Epithelial cell of proximal tubule (primary cell): ENCODE measurements at regions not wholly inside any gene's neighbourhood (a gene's known extent, or its start where the extent isn't known, plus 50 kb on each side); places are given as distances from the start of the nearest gene placed in this dataset.

Source experiments
- DNase-seq: peaks from one replicate; pipeline ENCODE4 v3.0.0-alpha.2; 2011; ENCODE audit warnings: low read depth
- H3K4me3 ChIP-seq: 2 replicates; pipeline ENCODE4 v1.5.1; 2011; ENCODE audit warnings: low read depth, mild to moderate bottlenecking, low read length
- TF ChIP-seq, protein P1 (sequence below): conservative IDR thresholded peaks from 2 replicates; pipeline ENCODE4 v1.5.1; 2012; ENCODE audit warnings: low read depth, mild to moderate bottlenecking, low read length

DNA sequence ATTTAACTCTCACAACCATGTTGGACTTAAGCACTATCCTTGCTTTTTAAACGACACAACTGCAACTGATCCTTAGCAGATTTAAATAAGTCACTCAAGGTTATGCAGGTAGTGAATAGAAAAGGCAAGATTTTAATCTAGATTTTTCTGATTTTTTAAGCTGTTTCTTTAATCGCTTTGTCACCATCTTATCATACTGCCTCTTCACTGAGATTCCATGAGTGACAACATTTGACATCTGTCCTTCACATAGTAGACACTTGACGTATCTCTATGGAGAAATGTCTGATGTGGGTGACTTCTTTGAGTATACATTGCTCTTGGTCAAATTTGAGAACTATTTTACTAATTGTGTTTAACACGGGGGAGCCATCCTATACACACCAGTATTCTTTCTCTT, 839.7 kb downstream of the GATA3 start:
- H3K4me3 ChIP-seq = no peak overlapping the region
- no peak for DNase-seq
- TF ChIP-seq, protein P1, sequence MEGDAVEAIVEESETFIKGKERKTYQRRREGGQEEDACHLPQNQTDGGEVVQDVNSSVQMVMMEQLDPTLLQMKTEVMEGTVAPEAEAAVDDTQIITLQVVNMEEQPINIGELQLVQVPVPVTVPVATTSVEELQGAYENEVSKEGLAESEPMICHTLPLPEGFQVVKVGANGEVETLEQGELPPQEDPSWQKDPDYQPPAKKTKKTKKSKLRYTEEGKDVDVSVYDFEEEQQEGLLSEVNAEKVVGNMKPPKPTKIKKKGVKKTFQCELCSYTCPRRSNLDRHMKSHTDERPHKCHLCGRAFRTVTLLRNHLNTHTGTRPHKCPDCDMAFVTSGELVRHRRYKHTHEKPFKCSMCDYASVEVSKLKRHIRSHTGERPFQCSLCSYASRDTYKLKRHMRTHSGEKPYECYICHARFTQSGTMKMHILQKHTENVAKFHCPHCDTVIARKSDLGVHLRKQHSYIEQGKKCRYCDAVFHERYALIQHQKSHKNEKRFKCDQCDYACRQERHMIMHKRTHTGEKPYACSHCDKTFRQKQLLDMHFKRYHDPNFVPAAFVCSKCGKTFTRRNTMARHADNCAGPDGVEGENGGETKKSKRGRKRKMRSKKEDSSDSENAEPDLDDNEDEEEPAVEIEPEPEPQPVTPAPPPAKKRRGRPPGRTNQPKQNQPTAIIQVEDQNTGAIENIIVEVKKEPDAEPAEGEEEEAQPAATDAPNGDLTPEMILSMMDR = no peak

DNA sequence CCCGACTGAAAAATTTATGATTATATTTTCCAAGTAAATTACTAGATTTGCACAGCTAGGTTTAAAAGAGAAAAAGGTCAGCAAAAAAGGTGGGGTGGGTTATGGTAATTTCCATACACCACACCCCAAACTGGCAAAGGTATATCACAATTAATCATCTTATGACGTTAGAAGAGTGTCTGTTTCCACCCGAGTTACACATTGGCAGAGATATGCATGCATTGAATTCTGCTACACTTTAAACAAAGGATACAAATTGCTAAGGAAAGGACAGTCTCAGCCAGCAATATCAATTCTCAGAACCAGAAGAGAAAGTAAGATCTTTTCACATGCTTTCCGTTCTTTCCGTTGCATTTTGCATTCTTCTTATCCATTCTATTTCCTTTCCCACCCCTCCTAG, 843.3 kb downstream of the GATA3 start:
- H3K4me3 ChIP-seq = no peak overlapping the region
- TF ChIP-seq, protein P1 = no peak
- no peak for DNase-seq

DNA sequence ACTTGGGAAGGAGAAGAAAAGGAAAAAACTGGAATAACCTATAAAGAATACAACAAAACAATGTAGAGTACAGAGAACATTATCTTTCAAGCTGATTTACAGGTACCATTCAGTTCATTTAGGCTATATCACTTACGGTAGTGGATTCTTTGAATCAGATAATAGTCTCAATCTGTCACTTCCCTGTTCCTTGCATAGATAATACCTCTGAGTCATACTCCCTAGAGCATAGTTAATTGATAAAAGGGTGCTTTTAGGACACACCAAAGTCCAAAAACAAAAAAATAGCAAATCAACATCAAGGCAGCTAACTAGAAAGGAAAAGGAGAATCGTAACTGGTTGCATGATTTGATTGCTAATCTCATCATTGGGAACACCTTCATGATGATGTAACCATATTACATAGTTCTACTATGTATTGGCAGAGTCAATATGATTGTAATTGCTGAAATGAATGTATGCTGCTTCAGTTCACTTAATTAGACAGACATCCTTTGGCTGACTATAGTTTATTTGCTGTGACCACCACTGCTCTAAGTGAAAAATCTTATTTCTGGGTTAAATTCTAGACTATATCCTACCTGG, 844.4 kb downstream of the GATA3 start:
- DNase-seq = no peak
- TF ChIP-seq, protein P1 = no peak
- H3K4me3 ChIP-seq = no peak overlapping the region

DNA sequence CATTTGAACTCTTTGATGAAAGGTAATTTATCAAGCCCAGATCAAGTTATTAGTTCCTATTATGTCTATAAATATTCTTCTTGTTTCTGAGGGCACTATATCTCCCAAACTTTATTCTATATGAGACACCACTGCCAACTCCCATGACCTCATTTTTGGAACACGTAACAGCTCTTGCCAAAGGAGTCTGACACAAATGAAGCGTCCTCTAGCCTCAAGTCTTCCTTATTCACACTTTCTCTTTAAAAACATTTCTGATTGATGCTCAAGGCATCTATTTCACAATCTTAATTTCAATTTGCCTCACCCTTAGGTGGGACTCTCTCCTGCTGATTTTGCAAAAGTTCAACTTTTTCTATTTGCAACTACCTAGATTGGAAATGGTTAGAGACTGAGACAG, 848.4 kb downstream of the GATA3 start:
- no peak for DNase-seq
- H3K4me3 ChIP-seq = no peak overlapping the region
- TF ChIP-seq, protein P1 = no peak

DNA sequence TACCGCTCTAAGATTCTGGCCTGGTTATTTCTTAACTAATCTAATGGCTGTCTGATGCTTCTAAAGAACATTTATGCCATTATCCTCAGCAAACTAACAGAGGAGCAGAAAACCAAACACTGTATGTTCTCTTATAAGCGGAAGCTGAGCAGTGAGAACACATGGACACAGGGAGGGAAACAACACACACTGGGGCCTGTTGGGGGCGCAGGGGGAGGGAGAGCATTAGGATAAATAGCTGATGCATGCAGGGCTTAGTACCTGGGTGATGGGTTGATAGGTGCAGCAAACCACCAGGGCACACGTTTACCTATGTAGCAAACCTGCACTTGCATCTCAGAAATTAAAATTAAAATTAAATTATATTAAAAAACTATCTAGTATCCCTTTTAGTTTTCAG, 853.5 kb downstream of the GATA3 start:
- no peak overlapping the region for H3K4me3 ChIP-seq
- TF ChIP-seq, protein P1 = no peak
- no peak for DNase-seq

DNA sequence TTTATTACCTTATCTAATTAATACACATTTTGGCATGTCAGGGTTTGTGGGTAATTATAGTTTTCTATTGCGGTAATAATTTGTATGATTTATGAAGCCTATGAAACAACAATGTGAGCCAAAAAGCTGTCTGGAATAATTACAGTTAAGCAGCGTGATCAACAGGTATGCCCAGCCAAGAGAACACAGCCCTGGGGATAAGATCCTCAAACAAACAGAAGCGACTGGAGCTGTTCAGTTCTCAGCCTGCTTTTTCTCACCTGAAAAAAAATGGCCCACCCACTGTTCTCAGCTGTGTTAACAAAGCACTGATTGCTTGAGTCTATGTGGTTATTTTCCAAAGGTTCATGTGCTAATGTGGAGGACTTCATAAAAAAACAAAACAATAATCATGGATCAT, 855.8 kb downstream of the GATA3 start:
- TF ChIP-seq, protein P1 = no peak
- no peak overlapping the region for H3K4me3 ChIP-seq

DNA sequence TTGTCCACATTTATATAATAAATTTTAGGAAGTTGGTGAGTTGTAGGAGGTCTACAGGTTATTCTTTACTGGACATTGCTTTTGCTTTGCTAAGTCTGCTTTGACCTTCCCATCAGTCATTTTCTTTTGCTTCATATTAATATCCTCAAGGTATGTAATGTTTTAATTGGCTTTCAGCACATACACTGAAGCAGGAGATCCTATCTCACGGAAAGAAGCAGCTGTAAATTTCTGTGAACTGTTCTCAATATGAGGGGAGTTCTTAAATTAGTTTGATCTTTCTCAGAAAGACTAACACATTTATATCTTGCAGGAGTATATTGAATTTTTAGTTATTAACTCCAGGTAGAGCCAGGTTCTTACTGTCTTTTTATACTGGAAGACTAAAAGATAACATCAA, 856.5 kb downstream of the GATA3 start:
- H3K4me3 ChIP-seq = no peak overlapping the region
- no peak for DNase-seq
- TF ChIP-seq, protein P1 = no peak

More for the DNA sequence above, 855.8 kb downstream of the GATA3 start:
- no peak for DNase-seq
